IMR-90 (cell line): ENCODE measurements at regions not wholly inside any gene's neighbourhood (a gene's known extent, or its start where the extent isn't known, plus 50 kb on each side); places are given as distances from the start of the nearest gene placed in this dataset.

ENCODE experiments used
- BHLHE40 ChIP-seq: fragments of 150-350 bp; IDR thresholded peaks from 2 replicates; pipeline ENCODE4 v1.6.1; 2016; ENCODE audit warnings: mild to moderate bottlenecking, low read depth, low read length
- CHD1 ChIP-seq: IDR thresholded peaks from 2 replicates; pipeline ENCODE4 v1.6.1; 2012; ENCODE audit warnings: low read depth, low read length, improper control_type of control experiment
- MAFK ChIP-seq: IDR thresholded peaks from 2 replicates; pipeline ENCODE4 v1.6.1; 2012; ENCODE audit warnings: low read depth, low read length, improper control_type of control experiment
- MXI1 ChIP-seq: IDR thresholded peaks from 2 replicates; pipeline ENCODE4 v1.6.1; 2012; ENCODE audit warnings: low read depth, mild to moderate bottlenecking, low read length, moderate library complexity, borderline replicate concordance
- POLR2A ChIP-seq: IDR thresholded peaks from 2 replicates; pipeline ENCODE4 v1.6.1; 2012; ENCODE audit warnings: mild to moderate bottlenecking, low read depth, low read length
- SMC3 ChIP-seq: fragments of 150-350 bp; IDR thresholded peaks from 2 replicates; pipeline ENCODE4 v1.6.1; 2016; ENCODE audit warnings: low read depth, mild to moderate bottlenecking, antibody characterized with exemption, low read length, moderate library complexity
- TF ChIP-seq, protein P1 (sequence below): conservative IDR thresholded peaks from 2 replicates; pipeline ENCODE4 v1.5.1; 2012; ENCODE audit warnings: mild to moderate bottlenecking, low read depth, low read length, improper control_type of control experiment
- TF ChIP-seq, protein P2 (sequence below): fragments of 150-350 bp; IDR thresholded peaks from 2 replicates; pipeline ENCODE4 v1.6.1; 2016; ENCODE audit warnings: low read depth, mild to moderate bottlenecking, low read length, moderate library complexity, borderline replicate concordance

DNA sequence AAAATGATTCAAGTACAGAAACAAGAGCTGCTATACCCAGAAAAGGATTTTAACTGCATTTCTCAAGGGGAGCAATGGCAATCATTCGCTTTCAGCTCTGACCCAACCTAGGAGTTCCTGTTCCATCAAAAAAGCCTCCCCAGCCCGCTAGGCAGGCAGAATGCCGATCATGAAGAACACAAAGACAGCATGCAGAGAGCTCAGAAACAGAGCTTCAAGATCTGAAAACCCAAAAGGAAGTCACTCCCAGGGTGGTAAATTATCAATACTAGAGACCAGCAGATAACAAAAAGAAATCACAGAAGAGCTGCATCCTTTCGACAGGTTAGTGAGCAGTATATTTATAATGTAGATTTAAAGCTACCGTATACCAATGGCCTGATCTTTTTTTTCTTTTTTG, 84.8 kb upstream of the CRIM1 start:
- TF ChIP-seq POLR2A (no peak), MXI1 (no peak), BHLHE40 (no peak), CHD1 (no peak), SMC3 (no peak), MAFK (no peak)
- TF ChIP-seq, protein P1, sequence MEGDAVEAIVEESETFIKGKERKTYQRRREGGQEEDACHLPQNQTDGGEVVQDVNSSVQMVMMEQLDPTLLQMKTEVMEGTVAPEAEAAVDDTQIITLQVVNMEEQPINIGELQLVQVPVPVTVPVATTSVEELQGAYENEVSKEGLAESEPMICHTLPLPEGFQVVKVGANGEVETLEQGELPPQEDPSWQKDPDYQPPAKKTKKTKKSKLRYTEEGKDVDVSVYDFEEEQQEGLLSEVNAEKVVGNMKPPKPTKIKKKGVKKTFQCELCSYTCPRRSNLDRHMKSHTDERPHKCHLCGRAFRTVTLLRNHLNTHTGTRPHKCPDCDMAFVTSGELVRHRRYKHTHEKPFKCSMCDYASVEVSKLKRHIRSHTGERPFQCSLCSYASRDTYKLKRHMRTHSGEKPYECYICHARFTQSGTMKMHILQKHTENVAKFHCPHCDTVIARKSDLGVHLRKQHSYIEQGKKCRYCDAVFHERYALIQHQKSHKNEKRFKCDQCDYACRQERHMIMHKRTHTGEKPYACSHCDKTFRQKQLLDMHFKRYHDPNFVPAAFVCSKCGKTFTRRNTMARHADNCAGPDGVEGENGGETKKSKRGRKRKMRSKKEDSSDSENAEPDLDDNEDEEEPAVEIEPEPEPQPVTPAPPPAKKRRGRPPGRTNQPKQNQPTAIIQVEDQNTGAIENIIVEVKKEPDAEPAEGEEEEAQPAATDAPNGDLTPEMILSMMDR: no peak
- TF ChIP-seq, protein P2, sequence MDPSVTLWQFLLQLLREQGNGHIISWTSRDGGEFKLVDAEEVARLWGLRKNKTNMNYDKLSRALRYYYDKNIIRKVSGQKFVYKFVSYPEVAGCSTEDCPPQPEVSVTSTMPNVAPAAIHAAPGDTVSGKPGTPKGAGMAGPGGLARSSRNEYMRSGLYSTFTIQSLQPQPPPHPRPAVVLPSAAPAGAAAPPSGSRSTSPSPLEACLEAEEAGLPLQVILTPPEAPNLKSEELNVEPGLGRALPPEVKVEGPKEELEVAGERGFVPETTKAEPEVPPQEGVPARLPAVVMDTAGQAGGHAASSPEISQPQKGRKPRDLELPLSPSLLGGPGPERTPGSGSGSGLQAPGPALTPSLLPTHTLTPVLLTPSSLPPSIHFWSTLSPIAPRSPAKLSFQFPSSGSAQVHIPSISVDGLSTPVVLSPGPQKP: no peak
